ENCODE measurements at regions not wholly inside any gene's neighbourhood (a gene's known extent, or its start where the extent isn't known, plus 50 kb on each side); places are given as distances from the start of the nearest gene placed in this dataset.
"Not testable (repeated sequence)": the region's sequence is repeated elsewhere in the genome, so short reads cannot be mapped to it uniquely, and the experiment has no call there.

GRCh38 chr2:89763254-89763580 lies 1071.7 kb downstream of the RPIA start:
- WGBS (ENCODE audit: insufficient coverage), result 83% methylated on average over 17 of the region's 17 CpGs
- ATAC-seq (replicated peaks in 1 of 4) (no peak), DNase-seq (no peak)
- ChIA-PET POLR2A (no interaction called here), CTCF (no interaction called here)
- Mint-ChIP-seq H3K9me3 (peaks cover 9 to 22% (median 11%) of the 10 kb centered on the region in 3 donors), H3K4me3 (no peak overlapping the region), H3K27me3 (peaks cover 24 to 35% of the 10 kb centered on the region in 2 donors), H3K27ac (no peak overlapping the region), H3K36me3 (no peaks in the 10 kb centered on the region), H3K4me1 (no peaks in the 10 kb centered on the region)
- Histone ChIP-seq H3K4me1 (ENCODE audit: control insufficient read depth in 1 of 2, extremely low read depth in 1 of 2, insufficient read depth in 2 of 2, low read length in 2 of 2) (no peaks in the 10 kb centered on the region), H3K9me3 (no peaks in the 10 kb centered on the region), H3K4me3 (ENCODE audit: control insufficient read depth in 1 of 2, extremely low read depth in 1 of 2, low read length in 1 of 2) (no peak overlapping the region), H3K27ac (ENCODE audit: low read length) (no peak overlapping the region), H3K27me3 (replicated peaks in 1 of 2; ENCODE audit: control insufficient read depth in 2 of 2, extremely low read depth in 1 of 2, insufficient read depth in 2 of 2, low read length in 1 of 2) (peaks cover 6 to 36% of the 10 kb centered on the region in 2 experiments), H3K36me3 (ENCODE audit: control insufficient read depth in 2 of 2, extremely low read depth in 1 of 2, insufficient read depth in 1 of 2, low read length in 1 of 2) (no peaks in the 10 kb centered on the region)

- no peak overlapping the region for H3K27ac Mint-ChIP-seq
Observed at GRCh38 chr2:89763581-89764485, 1072.4 kb downstream of the RPIA start.

GRCh38 chr2:89764571-89765360 lies 1073.3 kb downstream of the RPIA start:
- H3K4me3 Mint-ChIP-seq; H3K4me1 ChIP-seq (ENCODE audit: control insufficient read depth in 1 of 2, extremely low read depth in 1 of 2, insufficient read depth in 2 of 2, low read length in 2 of 2); H3K27ac ChIP-seq (ENCODE audit: low read length); POLR2A ChIA-PET; H3K36me3 Mint-ChIP-seq; H3K4me3 ChIP-seq (ENCODE audit: control insufficient read depth in 1 of 2, extremely low read depth in 1 of 2, low read length in 1 of 2); CTCF ChIA-PET; H3K4me1 Mint-ChIP-seq; DNase-seq; ATAC-seq (replicated peaks in 1 of 4); H3K27ac Mint-ChIP-seq; H3K36me3 ChIP-seq (ENCODE audit: control insufficient read depth in 2 of 2, extremely low read depth in 1 of 2, insufficient read depth in 1 of 2, low read length in 1 of 2); H3K9me3 ChIP-seq: not testable (repeated sequence)
- peaks cover 35 to 43% of the 10 kb centered on the region in 2 donors for H3K27me3 Mint-ChIP-seq
- peaks cover 10 to 21% (median 13%) of the 10 kb centered on the region in 3 donors for H3K9me3 Mint-ChIP-seq
- 88% methylated on average over 20 of the region's 20 CpGs for WGBS (ENCODE audit: insufficient coverage)
- peaks cover 9 to 36% of the 10 kb centered on the region in 2 experiments for H3K27me3 ChIP-seq (replicated peaks in 1 of 2; ENCODE audit: control insufficient read depth in 2 of 2, extremely low read depth in 1 of 2, insufficient read depth in 2 of 2, low read length in 1 of 2)

More at GRCh38 chr2:89763581-89764485, 1072.4 kb downstream of the RPIA start:
- Mint-ChIP-seq H3K36me3 (no peaks in the 10 kb centered on the region), H3K4me1 (no peaks in the 10 kb centered on the region), H3K4me3 (no peak overlapping the region), H3K9me3 (peaks cover 6 to 21% (median 9%) of the 10 kb centered on the region in 3 donors), H3K27me3 (peaks cover 30 to 39% of the 10 kb centered on the region in 2 donors)
- Histone ChIP-seq H3K27me3 (replicated peaks in 1 of 2; ENCODE audit: control insufficient read depth in 2 of 2, extremely low read depth in 1 of 2, insufficient read depth in 2 of 2, low read length in 1 of 2) (peaks cover 7 to 36% of the 10 kb centered on the region in 2 experiments), H3K9me3 (no peaks in the 10 kb centered on the region), H3K36me3 (ENCODE audit: control insufficient read depth in 2 of 2, extremely low read depth in 1 of 2, insufficient read depth in 1 of 2, low read length in 1 of 2) (no peaks in the 10 kb centered on the region), H3K4me3 (ENCODE audit: control insufficient read depth in 1 of 2, extremely low read depth in 1 of 2, low read length in 1 of 2) (no peak overlapping the region), H3K4me1 (ENCODE audit: control insufficient read depth in 1 of 2, extremely low read depth in 1 of 2, insufficient read depth in 2 of 2, low read length in 2 of 2) (no peaks in the 10 kb centered on the region), H3K27ac (ENCODE audit: low read length) (no peak overlapping the region)
- no peak for ATAC-seq (replicated peaks in 1 of 4)
- no peak for DNase-seq
- WGBS (ENCODE audit: insufficient coverage), result 90% methylated on average over 20 of the region's 29 CpGs
- CTCF ChIA-PET, result no interaction called here
- POLR2A ChIA-PET, result no interaction called here

GRCh38 chr2:89765361-89765718 lies 1073.9 kb downstream of the RPIA start:
- peaks cover 7 to 23% (median 16%) of the 10 kb centered on the region in 3 donors for H3K9me3 Mint-ChIP-seq
- H3K4me1 Mint-ChIP-seq; ATAC-seq (replicated peaks in 1 of 4); H3K4me3 ChIP-seq (ENCODE audit: control insufficient read depth in 1 of 2, extremely low read depth in 1 of 2, low read length in 1 of 2); H3K27ac ChIP-seq (ENCODE audit: low read length); H3K9me3 ChIP-seq; H3K36me3 Mint-ChIP-seq; H3K4me3 Mint-ChIP-seq; POLR2A ChIA-PET; CTCF ChIA-PET; H3K36me3 ChIP-seq (ENCODE audit: control insufficient read depth in 2 of 2, extremely low read depth in 1 of 2, insufficient read depth in 1 of 2, low read length in 1 of 2); H3K4me1 ChIP-seq (ENCODE audit: control insufficient read depth in 1 of 2, extremely low read depth in 1 of 2, insufficient read depth in 2 of 2, low read length in 2 of 2); H3K27ac Mint-ChIP-seq; DNase-seq: not testable (repeated sequence)
- H3K27me3 ChIP-seq (replicated peaks in 1 of 2; ENCODE audit: control insufficient read depth in 2 of 2, extremely low read depth in 1 of 2, insufficient read depth in 2 of 2, low read length in 1 of 2), result peaks cover 9 to 36% of the 10 kb centered on the region in 2 experiments
- H3K27me3 Mint-ChIP-seq, result peaks cover 35 to 43% of the 10 kb centered on the region in 2 donors
- 90% methylated on average over 5 of the region's 5 CpGs for WGBS (ENCODE audit: insufficient coverage)

GRCh38 chr2:89766141-89766990 lies 1074.9 kb downstream of the RPIA start:
- ATAC-seq (replicated peaks in 1 of 4); H3K36me3 ChIP-seq (ENCODE audit: control insufficient read depth in 2 of 2, extremely low read depth in 1 of 2, insufficient read depth in 1 of 2, low read length in 1 of 2); H3K4me1 ChIP-seq (ENCODE audit: control insufficient read depth in 1 of 2, extremely low read depth in 1 of 2, insufficient read depth in 2 of 2, low read length in 2 of 2); DNase-seq; POLR2A ChIA-PET; H3K36me3 Mint-ChIP-seq; CTCF ChIA-PET; H3K27ac Mint-ChIP-seq; H3K4me3 Mint-ChIP-seq; H3K27ac ChIP-seq (ENCODE audit: low read length); H3K9me3 ChIP-seq; H3K4me1 Mint-ChIP-seq; H3K4me3 ChIP-seq (ENCODE audit: control insufficient read depth in 1 of 2, extremely low read depth in 1 of 2, low read length in 1 of 2): not testable (repeated sequence)
- H3K27me3 Mint-ChIP-seq, result peaks cover 34 to 43% of the 10 kb centered on the region in 2 donors
- 88% methylated on average over 17 of the region's 19 CpGs for WGBS (ENCODE audit: insufficient coverage)
- H3K9me3 Mint-ChIP-seq, result peaks cover 9 to 23% (median 17%) of the 10 kb centered on the region in 3 donors
- H3K27me3 ChIP-seq (replicated peaks in 1 of 2; ENCODE audit: control insufficient read depth in 2 of 2, extremely low read depth in 1 of 2, insufficient read depth in 2 of 2, low read length in 1 of 2), result peaks cover 9 to 36% of the 10 kb centered on the region in 2 experiments

GRCh38 chr2:89767058-89767457 lies 1075.6 kb downstream of the RPIA start:
- H3K27ac Mint-ChIP-seq; H3K4me3 ChIP-seq (ENCODE audit: control insufficient read depth in 1 of 2, extremely low read depth in 1 of 2, low read length in 1 of 2); H3K4me1 ChIP-seq (ENCODE audit: control insufficient read depth in 1 of 2, extremely low read depth in 1 of 2, insufficient read depth in 2 of 2, low read length in 2 of 2); H3K4me1 Mint-ChIP-seq; H3K9me3 ChIP-seq; DNase-seq; ATAC-seq (replicated peaks in 1 of 4); POLR2A ChIA-PET; H3K27ac ChIP-seq (ENCODE audit: low read length); H3K36me3 ChIP-seq (ENCODE audit: control insufficient read depth in 2 of 2, extremely low read depth in 1 of 2, insufficient read depth in 1 of 2, low read length in 1 of 2); H3K4me3 Mint-ChIP-seq; CTCF ChIA-PET; H3K36me3 Mint-ChIP-seq: not testable (repeated sequence)
- 80% methylated on average over 7 of the region's 7 CpGs for WGBS (ENCODE audit: insufficient coverage)
- peaks cover 9 to 36% of the 10 kb centered on the region in 2 experiments for H3K27me3 ChIP-seq (replicated peaks in 1 of 2; ENCODE audit: control insufficient read depth in 2 of 2, extremely low read depth in 1 of 2, insufficient read depth in 2 of 2, low read length in 1 of 2)
- peaks cover 32 to 43% of the 10 kb centered on the region in 2 donors for H3K27me3 Mint-ChIP-seq
- peaks cover 9 to 21% (median 16%) of the 10 kb centered on the region in 3 donors for H3K9me3 Mint-ChIP-seq
